Fibroblast of lung (primary cell): ENCODE measurements at regions not wholly inside any gene's neighbourhood (a gene's known extent, or its start where the extent isn't known, plus 50 kb on each side); places are given as distances from the start of the nearest gene placed in this dataset.

ENCODE experiments used
- DNase-seq, 2 donors: peaks; one replicate each; pipeline versions ENCODE4 v3.0.0 to v3.0.0-alpha.2; 2010; ENCODE audit warnings: low read depth in 2 of 2
- H2AFZ ChIP-seq: 2 replicates; pipeline ENCODE4 v1.5.1; 2012; ENCODE audit warnings: low read length, control low read depth, inconsistent platforms
- H3K27ac ChIP-seq: 2 replicates; pipeline ENCODE4 v1.5.1; 2011; ENCODE audit warnings: low read length, control low read depth; ENCODE audit not compliant: insufficient read depth
- H3K27me3 ChIP-seq: 2 replicates; pipeline ENCODE4 v1.5.1; 2011; ENCODE audit warnings: mild to moderate bottlenecking, low read length; ENCODE audit not compliant: control insufficient read depth, insufficient read depth
- H3K36me3 ChIP-seq: 2 replicates; pipeline ENCODE4 v1.5.1; 2011; ENCODE audit warnings: low read length; ENCODE audit not compliant: control insufficient read depth, insufficient read depth
- H3K4me1 ChIP-seq: 2 replicates; pipeline ENCODE4 v1.5.1; 2011; ENCODE audit warnings: low read length; ENCODE audit not compliant: control insufficient read depth, insufficient read depth; ENCODE audit errors: extremely low read depth
- H3K4me2 ChIP-seq: 2 replicates; pipeline ENCODE4 v1.5.1; 2011; ENCODE audit warnings: low read length, control low read depth; ENCODE audit not compliant: insufficient read depth; ENCODE audit errors: extremely low read depth
- H3K4me3 ChIP-seq, 4 experiments: fragments of 200-600 bp in 1 of 4; sonication (generic) in 1 of 4; replicated peaks in 1 of 4; 2 replicates each; pipeline ENCODE4 v1.5.1; 2011 to 2016; ENCODE audit warnings: low read length in 4 of 4, low read depth in 3 of 4, mild to moderate bottlenecking in 3 of 4, control low read depth in 2 of 4, inconsistent platforms in 1 of 4, mixed read lengths in 1 of 4; ENCODE audit not compliant: insufficient read depth in 1 of 4; ENCODE audit errors: control extremely low read depth in 1 of 4
- H3K79me2 ChIP-seq: 2 replicates; pipeline ENCODE4 v1.5.1; 2012; ENCODE audit warnings: mild to moderate bottlenecking, low read length, inconsistent platforms; ENCODE audit not compliant: control insufficient read depth, insufficient read depth
- H3K9ac ChIP-seq: 2 replicates; pipeline ENCODE4 v1.5.1; 2011; ENCODE audit warnings: mild to moderate bottlenecking, low read length, control low read depth; ENCODE audit not compliant: insufficient read depth
- H3K9me3 ChIP-seq: 2 replicates; pipeline ENCODE4 v1.5.1; 2012; ENCODE audit warnings: low read depth, low read length; ENCODE audit not compliant: control insufficient read depth, insufficient read depth
- H4K20me1 ChIP-seq: 2 replicates; pipeline ENCODE4 v1.5.1; 2011; ENCODE audit warnings: low read length; ENCODE audit not compliant: control insufficient read depth, insufficient read depth; ENCODE audit errors: extremely low read depth
- CTCF ChIP-seq, 2 donors: IDR thresholded peaks in 1 of 2; conservative IDR thresholded peaks in 1 of 2; 1 replicate in 1 of 2; 2 replicates in 1 of 2; pipeline ENCODE4 v1.5.1; 2011 to 2012; ENCODE audit warnings: low read length in 2 of 2, control low read depth in 1 of 2, inconsistent platforms in 1 of 2, low read depth in 1 of 2, mild to moderate bottlenecking in 1 of 2
- EZH2 ChIP-seq: IDR thresholded peaks from 2 replicates; pipeline ENCODE4 v1.5.1; 2012; ENCODE audit warnings: low read length, control low read depth, mild to moderate bottlenecking; ENCODE audit errors: missing control alignments

- no peak overlapping the region for H3K4me2 ChIP-seq
- H3K9me3 ChIP-seq: no peaks in the 10 kb centered on the region
- no peaks in the 10 kb centered on the region for H3K27me3 ChIP-seq
- H3K4me1 ChIP-seq: no peaks in the 10 kb centered on the region
- TF ChIP-seq EZH2: no peak
- TF ChIP-seq CTCF (conservative IDR thresholded peaks at IDR 0.05 in 1 of 2, IDR thresholded peaks at IDR 0.05 in 1 of 2; ENCODE audit: low read depth in 1 of 2, low read length in 2 of 2): no peak
- H3K9ac ChIP-seq: no peak overlapping the region
- no peak overlapping the region for H3K27ac ChIP-seq
- H3K4me3 ChIP-seq: no peak overlapping the region
- no peaks in the 10 kb centered on the region for H4K20me1 ChIP-seq
- no peaks in the 10 kb centered on the region for H3K36me3 ChIP-seq
- H3K79me2 ChIP-seq: no peaks in the 10 kb centered on the region
- no peak for DNase-seq
- no peak overlapping the region for H2AFZ ChIP-seq
Measured at GRCh38 chr6:85115876-85116275, 334.0 kb upstream of the NT5E start.

GRCh38 chr6:85115376-85115775 is 334.5 kb upstream of the NT5E start:
- H3K27me3 ChIP-seq: no peaks in the 10 kb centered on the region
- H3K9me3 ChIP-seq: no peaks in the 10 kb centered on the region
- no peaks in the 10 kb centered on the region for H3K4me1 ChIP-seq
- H3K79me2 ChIP-seq: no peaks in the 10 kb centered on the region
- H3K4me3 ChIP-seq: no peak overlapping the region
- no peaks in the 10 kb centered on the region for H4K20me1 ChIP-seq
- no peak overlapping the region for H3K27ac ChIP-seq
- TF ChIP-seq CTCF (conservative IDR thresholded peaks at IDR 0.05 in 1 of 2, IDR thresholded peaks at IDR 0.05 in 1 of 2; ENCODE audit: low read depth in 1 of 2, low read length in 2 of 2) (no peak), EZH2 (no peak)
- no peaks in the 10 kb centered on the region for H3K36me3 ChIP-seq
- H3K4me2 ChIP-seq: no peak overlapping the region
- no peak overlapping the region for H3K9ac ChIP-seq
- no peak overlapping the region for H2AFZ ChIP-seq
- no peak for DNase-seq

GRCh38 chr6:85114581-85114935 is 335.3 kb upstream of the NT5E start:
- H3K4me1 ChIP-seq: no peaks in the 10 kb centered on the region
- no peaks in the 10 kb centered on the region for H4K20me1 ChIP-seq
- H2AFZ ChIP-seq: peak overlapping the region; percentile 60
- no peaks in the 10 kb centered on the region for H3K79me2 ChIP-seq
- H3K27me3 ChIP-seq: no peaks in the 10 kb centered on the region
- H3K36me3 ChIP-seq: no peaks in the 10 kb centered on the region
- H3K27ac ChIP-seq: no peak overlapping the region
- no peaks in the 10 kb centered on the region for H3K9me3 ChIP-seq
- peak overlapping the region; percentile 21 to 62 (median 41) for H3K4me3 ChIP-seq
- no peak for DNase-seq
- TF ChIP-seq EZH2: no peak
- TF ChIP-seq CTCF (conservative IDR thresholded peaks at IDR 0.05 in 1 of 2, IDR thresholded peaks at IDR 0.05 in 1 of 2; ENCODE audit: low read depth in 1 of 2, low read length in 2 of 2): no peak
- H3K4me2 ChIP-seq: peak overlapping the region; percentile 73
- H3K9ac ChIP-seq: no peak overlapping the region
